ENCODE measurements at regions not wholly inside any gene's neighbourhood (a gene's known extent, or its start where the extent isn't known, plus 50 kb on each side); places are given as distances from the start of the nearest gene placed in this dataset.

DNA sequence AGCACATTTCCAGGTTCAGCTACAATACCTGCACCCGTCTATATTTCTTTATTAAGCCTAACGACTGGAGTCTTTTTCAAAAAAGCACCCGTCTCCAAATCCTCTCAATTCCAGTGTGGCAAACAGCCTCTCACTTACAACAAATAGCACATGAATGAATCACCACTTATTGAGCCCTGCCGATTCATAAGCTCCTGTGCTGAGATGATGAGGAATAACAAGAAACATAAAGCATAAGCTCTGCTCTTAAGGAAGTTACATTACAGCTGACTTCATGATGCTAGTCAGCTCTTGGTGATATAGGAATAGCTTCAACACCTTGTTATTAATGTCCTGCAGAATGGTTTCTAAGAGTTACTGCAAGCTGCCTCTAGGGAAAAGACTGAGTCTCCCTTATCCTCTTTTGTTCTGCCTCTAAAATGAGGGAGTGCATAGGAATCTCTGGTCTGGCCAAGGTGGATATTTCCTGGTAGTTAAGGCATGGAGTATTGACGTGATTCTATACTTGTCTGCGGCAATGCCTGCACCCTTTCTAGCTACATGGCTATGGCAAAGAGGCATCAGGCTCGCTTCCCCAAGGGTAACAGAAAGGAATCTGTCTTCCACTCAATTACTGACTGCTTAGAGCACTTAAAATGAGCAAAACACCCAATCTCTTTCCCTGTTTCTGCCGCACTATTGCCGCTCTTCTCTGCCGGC is 195.7 kb downstream of the KLF12 start:
- Mint-ChIP-seq H3K9me3 (ENCODE audit: unreplicated experiment) (no peaks in the 10 kb centered on the region), H3K4me1 (ENCODE audit: low read depth, unreplicated experiment) (peaks cover 14% of the 10 kb centered on the region), H3K27ac (ENCODE audit: unreplicated experiment) (peak overlapping the region; percentile 33), H3K4me3 (ENCODE audit: unreplicated experiment) (no peak overlapping the region), H3K36me3 (ENCODE audit: insufficient read depth, unreplicated experiment) (no peaks in the 10 kb centered on the region), H3K27me3 (ENCODE audit: insufficient read depth, unreplicated experiment) (no peaks in the 10 kb centered on the region)
- no peaks in the 10 kb centered on the region for H3K27me3 ChIP-seq (replicated peaks; ENCODE audit: control insufficient read depth, insufficient read depth, low read length)
- BruUV-seq (replicated peaks) = no TSS peak
- TF ChIP-seq, protein P1, sequence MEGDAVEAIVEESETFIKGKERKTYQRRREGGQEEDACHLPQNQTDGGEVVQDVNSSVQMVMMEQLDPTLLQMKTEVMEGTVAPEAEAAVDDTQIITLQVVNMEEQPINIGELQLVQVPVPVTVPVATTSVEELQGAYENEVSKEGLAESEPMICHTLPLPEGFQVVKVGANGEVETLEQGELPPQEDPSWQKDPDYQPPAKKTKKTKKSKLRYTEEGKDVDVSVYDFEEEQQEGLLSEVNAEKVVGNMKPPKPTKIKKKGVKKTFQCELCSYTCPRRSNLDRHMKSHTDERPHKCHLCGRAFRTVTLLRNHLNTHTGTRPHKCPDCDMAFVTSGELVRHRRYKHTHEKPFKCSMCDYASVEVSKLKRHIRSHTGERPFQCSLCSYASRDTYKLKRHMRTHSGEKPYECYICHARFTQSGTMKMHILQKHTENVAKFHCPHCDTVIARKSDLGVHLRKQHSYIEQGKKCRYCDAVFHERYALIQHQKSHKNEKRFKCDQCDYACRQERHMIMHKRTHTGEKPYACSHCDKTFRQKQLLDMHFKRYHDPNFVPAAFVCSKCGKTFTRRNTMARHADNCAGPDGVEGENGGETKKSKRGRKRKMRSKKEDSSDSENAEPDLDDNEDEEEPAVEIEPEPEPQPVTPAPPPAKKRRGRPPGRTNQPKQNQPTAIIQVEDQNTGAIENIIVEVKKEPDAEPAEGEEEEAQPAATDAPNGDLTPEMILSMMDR (IDR thresholded peaks at IDR 0.05; ENCODE audit: insufficient read depth in 1 of 2, low read depth in 1 of 2, low read length in 1 of 2, severe bottlenecking in 1 of 2, unreplicated experiment in 1 of 2) = no peak
- no peak for DNase-seq
- POLR2A ChIA-PET = no interaction called here
- H3K4me1 ChIP-seq = no peaks in the 10 kb centered on the region
- CTCF ChIA-PET = no interaction called here
- intact Hi-C loops (cut with micrococcal nuclease; ENCODE audit: unreplicated experiment) = no loop called here
- no peaks in the 10 kb centered on the region for H3K9me3 ChIP-seq
- H3K36me3 ChIP-seq (ENCODE audit: control insufficient read depth, insufficient read depth, low read length) = no peaks in the 10 kb centered on the region
- no peak overlapping the region for H3K4me3 ChIP-seq (ENCODE audit: low read depth, low read length)

DNA sequence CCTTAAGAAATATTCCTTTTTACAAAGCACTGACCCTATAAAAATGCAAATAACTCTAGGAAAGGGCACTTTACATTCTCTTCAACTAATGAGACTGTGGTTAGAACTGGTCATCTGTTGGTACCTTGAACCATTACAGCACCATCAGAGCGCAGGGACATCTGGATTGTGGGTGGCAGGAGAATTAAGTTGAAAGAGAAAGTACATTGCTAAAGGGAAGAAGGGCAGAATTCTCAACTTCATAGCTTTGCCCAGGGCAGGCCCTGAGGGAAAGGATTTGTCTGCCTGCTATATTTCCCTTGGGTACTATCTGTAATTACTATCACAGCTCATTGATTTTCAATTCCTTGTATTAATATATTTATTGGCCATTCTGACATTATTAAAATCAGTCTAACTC is 196.8 kb downstream of the KLF12 start:
- no peaks in the 10 kb centered on the region for H3K27me3 ChIP-seq (replicated peaks; ENCODE audit: control insufficient read depth, insufficient read depth, low read length)
- H3K36me3 Mint-ChIP-seq (ENCODE audit: insufficient read depth, unreplicated experiment) = no peaks in the 10 kb centered on the region
- no TSS peak for BruUV-seq (replicated peaks)
- peaks cover 14% of the 10 kb centered on the region for H3K4me1 Mint-ChIP-seq (ENCODE audit: low read depth, unreplicated experiment)
- H3K4me3 ChIP-seq (ENCODE audit: low read depth, low read length) = no peak overlapping the region
- DNase-seq = no peak
- POLR2A ChIA-PET = no interaction called here
- H3K36me3 ChIP-seq (ENCODE audit: control insufficient read depth, insufficient read depth, low read length) = no peaks in the 10 kb centered on the region
- intact Hi-C loops (cut with micrococcal nuclease; ENCODE audit: unreplicated experiment) = no loop called here
- CTCF ChIA-PET = no interaction called here
- H3K9me3 ChIP-seq = no peaks in the 10 kb centered on the region
- H3K27ac Mint-ChIP-seq (ENCODE audit: unreplicated experiment) = no peak overlapping the region
- TF ChIP-seq, protein P1 (IDR thresholded peaks at IDR 0.05; ENCODE audit: insufficient read depth in 1 of 2, low read depth in 1 of 2, low read length in 1 of 2, severe bottlenecking in 1 of 2, unreplicated experiment in 1 of 2) = no peak
- no peak overlapping the region for H3K4me3 Mint-ChIP-seq (ENCODE audit: unreplicated experiment)
- H3K4me1 ChIP-seq = no peaks in the 10 kb centered on the region
- no peaks in the 10 kb centered on the region for H3K27me3 Mint-ChIP-seq (ENCODE audit: insufficient read depth, unreplicated experiment)
- no peaks in the 10 kb centered on the region for H3K9me3 Mint-ChIP-seq (ENCODE audit: unreplicated experiment)

DNA sequence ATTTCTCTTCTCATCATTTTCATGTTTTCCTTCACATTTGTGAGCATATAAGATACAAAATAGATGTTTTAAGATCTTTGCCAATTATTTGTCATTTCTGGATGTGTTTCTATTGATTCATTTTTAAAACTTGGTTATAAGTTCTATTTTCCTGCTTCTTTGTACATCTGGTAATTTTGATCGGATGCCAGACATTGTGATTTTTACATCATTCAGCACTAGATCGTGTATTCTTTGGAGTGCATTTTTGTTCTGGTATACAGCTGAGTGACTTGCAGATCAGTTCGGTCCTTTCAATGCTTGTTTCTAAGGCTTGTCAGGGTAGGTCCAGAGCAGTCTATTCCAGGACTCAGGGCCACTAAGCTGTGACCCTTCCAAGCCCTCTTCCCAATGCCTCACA is 198.2 kb downstream of the KLF12 start:
- Mint-ChIP-seq H3K4me1 (ENCODE audit: low read depth, unreplicated experiment) (peaks cover 14% of the 10 kb centered on the region), H3K4me3 (ENCODE audit: unreplicated experiment) (no peak overlapping the region), H3K27ac (ENCODE audit: unreplicated experiment) (no peak overlapping the region), H3K27me3 (ENCODE audit: insufficient read depth, unreplicated experiment) (no peaks in the 10 kb centered on the region), H3K9me3 (ENCODE audit: unreplicated experiment) (no peaks in the 10 kb centered on the region), H3K36me3 (ENCODE audit: insufficient read depth, unreplicated experiment) (no peaks in the 10 kb centered on the region)
- Histone ChIP-seq H3K9me3 (no peaks in the 10 kb centered on the region), H3K36me3 (ENCODE audit: control insufficient read depth, insufficient read depth, low read length) (no peaks in the 10 kb centered on the region), H3K4me1 (no peaks in the 10 kb centered on the region), H3K27me3 (replicated peaks; ENCODE audit: control insufficient read depth, insufficient read depth, low read length) (no peaks in the 10 kb centered on the region), H3K4me3 (ENCODE audit: low read depth, low read length) (no peak overlapping the region)
- no peak for DNase-seq
- intact Hi-C loops (cut with micrococcal nuclease; ENCODE audit: unreplicated experiment) = no loop called here
- POLR2A ChIA-PET = no interaction called here
- TF ChIP-seq, protein P1 (IDR thresholded peaks at IDR 0.05; ENCODE audit: insufficient read depth in 1 of 2, low read depth in 1 of 2, low read length in 1 of 2, severe bottlenecking in 1 of 2, unreplicated experiment in 1 of 2) = no peak
- CTCF ChIA-PET = no interaction called here
- BruUV-seq (replicated peaks) = no TSS peak

Measured in Caco-2 (cell line).